Skin epidermis (tissue), 12 donors: ENCODE measurements at regions not wholly inside any gene's neighbourhood (a gene's known extent, or its start where the extent isn't known, plus 50 kb on each side); places are given as distances from the start of the nearest gene placed in this dataset.

Experiments
- H3K27ac ChIP-seq, 21 experiments: fragments of 200-600 bp; sonication (generic) in 11 of 21; one replicate each; pipeline ENCODE4 v1.5.0; 2020; ENCODE audit warnings: mild to moderate bottlenecking in 3 of 21, inconsistent platforms in 2 of 21, moderate library complexity in 2 of 21
- H3K4me3 ChIP-seq, 7 experiments: fragments of 200-600 bp; sonication (generic) in 2 of 7; one replicate each; pipeline ENCODE4 v1.5.0; 2020; ENCODE audit warnings: inconsistent platforms in 2 of 7, mild to moderate bottlenecking in 2 of 7, moderate library complexity in 1 of 7

GRCh38 chr9:13992138-13993088, 321.5 kb downstream of the NFIB start:
- Histone ChIP-seq H3K27ac (no peak overlapping the region), H3K4me3 (no peak overlapping the region)

GRCh38 chr9:13991395-13991794, 322.5 kb downstream of the NFIB start:
- H3K4me3 ChIP-seq, result no peak overlapping the region
- H3K27ac ChIP-seq, result no peak overlapping the region

DNA sequence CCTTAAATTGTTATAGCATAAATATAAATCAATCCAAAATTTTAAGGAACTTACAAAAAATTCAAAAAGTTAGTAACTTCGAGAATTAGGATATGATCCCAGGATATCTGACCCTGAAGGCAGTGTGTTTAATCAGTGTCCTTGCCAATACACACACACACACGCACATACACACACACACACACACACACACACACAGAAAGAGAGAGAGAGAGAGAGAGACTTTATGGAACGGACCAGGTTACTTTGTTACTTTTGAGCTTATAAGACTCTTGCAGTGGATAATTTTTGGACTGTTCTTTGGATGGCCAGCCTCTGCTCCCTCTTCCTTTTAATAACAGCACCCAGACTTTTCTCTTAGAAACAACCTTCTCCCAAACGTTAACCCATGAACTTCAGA, 322.9 kb downstream of the NFIB start:
- no peak overlapping the region for H3K4me3 ChIP-seq

DNA sequence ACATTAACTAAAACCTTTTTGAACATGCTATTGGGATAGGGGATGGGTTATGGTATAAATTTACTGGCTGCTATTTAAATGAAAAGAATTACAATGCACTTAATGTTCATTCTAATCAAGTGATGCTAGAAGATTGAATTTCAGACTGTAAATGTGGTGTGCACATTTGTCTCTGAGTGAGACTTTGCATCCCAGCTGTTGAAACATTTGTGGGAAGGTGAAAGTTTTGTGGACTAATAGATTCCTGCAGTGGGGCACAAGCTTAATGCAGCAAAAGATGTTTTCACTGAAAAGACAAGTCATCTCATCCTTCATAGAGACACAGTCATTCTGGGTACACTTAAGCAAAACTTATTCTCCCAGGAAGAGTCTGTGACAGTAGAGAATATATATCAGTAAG, 323.6 kb downstream of the NFIB start:
- H3K27ac ChIP-seq, result no peak overlapping the region
- H3K4me3 ChIP-seq, result no peak overlapping the region

More for the DNA sequence above, 322.9 kb downstream of the NFIB start:
- H3K27ac ChIP-seq, result no peak overlapping the region

DNA sequence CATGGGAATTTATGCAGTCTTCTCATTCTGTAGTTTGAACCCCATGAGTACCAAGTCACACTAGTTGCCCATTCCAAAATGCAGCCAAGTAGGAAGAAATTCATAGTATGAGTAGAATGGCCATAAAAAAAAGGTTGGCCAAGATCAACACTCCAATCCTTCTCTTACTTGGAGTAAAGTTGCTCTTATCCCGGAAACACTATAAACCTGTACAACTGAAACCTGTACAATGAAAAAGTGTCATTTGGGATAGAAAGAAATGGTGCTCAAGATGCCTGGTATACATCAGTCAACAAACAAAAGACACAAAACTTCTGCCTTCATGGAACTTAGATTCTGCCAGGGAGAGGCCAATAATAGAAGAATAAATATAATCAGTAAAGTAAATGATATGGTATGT, 325.0 kb downstream of the NFIB start:
- Histone ChIP-seq H3K27ac (no peak overlapping the region), H3K4me3 (no peak overlapping the region)

GRCh38 chr9:13983607-13984006, 330.3 kb downstream of the NFIB start:
- Histone ChIP-seq H3K27ac (no peak overlapping the region), H3K4me3 (no peak overlapping the region)

DNA sequence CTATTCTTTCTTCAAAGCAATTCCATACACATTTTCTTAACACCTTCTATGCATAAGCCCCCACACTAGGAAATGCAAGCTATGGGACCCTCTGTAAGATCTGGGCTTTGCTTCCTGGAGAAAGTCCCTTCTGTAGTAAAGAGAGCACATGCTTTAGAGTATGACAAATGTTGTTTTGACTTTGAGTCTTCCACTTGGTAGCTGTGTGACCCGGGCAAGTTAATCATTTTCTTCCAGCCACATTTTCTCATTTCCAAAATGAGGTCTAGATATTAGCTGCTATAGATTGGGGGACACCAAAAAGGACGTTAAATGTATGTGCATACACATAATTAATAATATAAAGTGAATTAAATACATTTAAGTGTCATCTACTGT, 334.0 kb downstream of the NFIB start:
- no peak overlapping the region for H3K27ac ChIP-seq

DNA sequence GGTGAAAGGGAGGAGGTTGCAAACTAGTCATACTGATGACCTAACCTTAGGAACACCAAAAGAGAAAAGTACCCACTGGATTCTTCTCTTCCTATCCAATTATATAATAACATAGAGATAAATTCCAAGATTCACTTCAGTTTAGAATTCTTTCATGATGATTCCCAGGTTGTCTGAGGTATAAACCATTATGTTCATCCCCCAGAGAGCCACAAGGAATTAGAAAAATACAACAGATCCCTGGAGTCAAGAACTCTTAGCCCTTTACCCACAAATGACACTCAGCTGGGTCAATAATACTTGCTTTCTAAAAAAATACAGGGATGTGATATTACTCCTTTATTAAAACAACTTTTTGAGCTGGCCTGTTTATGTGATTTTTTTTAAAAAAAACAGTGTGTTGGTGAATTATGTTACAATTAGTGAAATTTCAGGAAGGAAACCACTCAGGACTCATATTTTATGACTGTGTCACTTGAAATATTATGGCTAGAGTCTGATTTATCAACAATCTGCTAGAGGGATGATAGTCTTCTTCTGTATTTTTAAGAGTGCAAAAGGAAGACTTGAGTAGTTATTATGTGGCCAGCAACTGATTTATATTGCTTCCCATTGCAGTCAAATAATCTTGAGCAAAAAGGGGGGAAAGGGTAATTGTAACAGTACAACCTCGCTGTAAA, 338.2 kb downstream of the NFIB start:
- no peak overlapping the region for H3K4me3 ChIP-seq
- no peak overlapping the region for H3K27ac ChIP-seq

More for the DNA sequence above, 334.0 kb downstream of the NFIB start:
- no peak overlapping the region for H3K4me3 ChIP-seq

GRCh38 chr9:13974891-13975290, 339.1 kb downstream of the NFIB start:
- no peak overlapping the region for H3K4me3 ChIP-seq
- H3K27ac ChIP-seq, result no peak overlapping the region

DNA sequence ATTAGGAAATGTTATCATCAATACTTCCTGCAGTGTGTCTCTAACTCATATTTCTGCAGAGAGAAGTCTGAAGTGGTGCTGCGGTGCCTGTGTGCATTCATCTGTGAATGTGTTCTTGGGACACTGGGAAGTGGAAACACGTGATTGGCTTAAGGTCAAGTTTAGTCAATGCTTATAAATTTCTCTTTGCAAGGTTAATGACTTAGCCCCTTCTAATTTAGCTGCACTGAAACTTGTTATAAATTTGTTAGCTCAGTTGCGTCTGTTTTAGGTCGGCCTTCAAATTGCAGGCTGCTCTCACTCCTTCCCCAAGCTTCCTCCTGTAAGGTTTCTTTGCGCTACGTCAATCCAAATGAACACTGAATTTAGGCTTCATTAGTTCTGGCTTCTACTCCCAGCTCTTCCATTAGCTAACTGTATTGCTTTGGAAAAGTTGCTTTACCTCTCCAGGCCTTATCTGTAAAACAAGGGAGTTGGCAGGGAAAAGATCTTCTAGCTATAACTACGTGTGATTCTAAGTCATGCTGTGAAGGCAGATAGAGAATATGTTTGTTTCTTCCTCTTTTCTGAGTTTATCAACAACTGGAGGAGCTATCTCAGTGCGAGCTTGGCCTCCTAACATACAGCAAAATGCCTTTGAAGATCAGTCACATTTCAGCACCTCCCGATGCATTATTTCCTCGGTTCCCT, 341.8 kb downstream of the NFIB start:
- Histone ChIP-seq H3K27ac (no peak overlapping the region), H3K4me3 (no peak overlapping the region)

GRCh38 chr9:13971415-13971814, 342.5 kb downstream of the NFIB start:
- Histone ChIP-seq H3K27ac (no peak overlapping the region), H3K4me3 (no peak overlapping the region)

- H3K27ac ChIP-seq, result no peak overlapping the region
- H3K4me3 ChIP-seq, result no peak overlapping the region
Measured at GRCh38 chr9:13970426-13970825, 343.5 kb downstream of the NFIB start.

DNA sequence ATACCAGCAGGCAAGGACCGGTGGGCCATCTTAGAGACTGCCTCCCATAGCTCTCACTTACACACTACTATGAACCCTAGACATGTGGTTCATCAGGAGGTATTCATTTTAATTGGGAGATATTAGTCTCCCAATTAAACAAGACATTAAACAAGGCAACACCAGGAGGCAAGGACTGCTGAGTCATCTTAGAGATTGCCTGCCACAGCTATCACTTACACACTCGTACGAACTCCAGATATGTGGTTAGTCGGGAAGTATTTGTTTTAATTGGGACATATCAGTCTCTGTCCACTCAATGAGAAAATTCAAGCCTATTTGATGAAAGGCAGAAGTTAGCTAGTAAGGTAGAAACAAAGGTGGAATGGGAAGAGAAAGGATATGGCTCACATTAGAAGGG, 343.9 kb downstream of the NFIB start:
- Histone ChIP-seq H3K27ac (no peak overlapping the region), H3K4me3 (no peak overlapping the region)

DNA sequence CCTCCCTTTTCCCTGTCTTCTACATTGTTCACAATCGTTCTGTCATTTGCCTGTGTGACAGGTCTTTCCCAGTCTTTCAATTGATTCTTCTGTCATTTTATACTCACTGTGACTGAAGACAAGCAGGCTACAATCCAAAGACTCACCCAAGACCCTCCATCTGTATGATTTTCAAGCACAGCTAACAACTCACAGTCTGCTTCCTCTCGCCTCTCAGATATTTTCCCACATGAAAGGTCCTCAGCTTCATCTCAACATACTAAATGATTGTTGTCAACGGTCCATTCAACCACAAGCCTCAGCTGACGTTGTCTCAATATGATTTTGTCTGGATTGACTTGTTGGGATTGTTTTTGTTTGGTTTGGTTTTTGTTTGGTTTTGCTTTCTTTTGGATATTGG, 346.5 kb downstream of the NFIB start:
- Histone ChIP-seq H3K27ac (no peak overlapping the region), H3K4me3 (no peak overlapping the region)

- no peak overlapping the region for H3K4me3 ChIP-seq
Measured at GRCh38 chr9:13967011-13967410, 346.9 kb downstream of the NFIB start.

GRCh38 chr9:13963005-13963653, 350.8 kb downstream of the NFIB start:
- Histone ChIP-seq H3K4me3 (no peak overlapping the region), H3K27ac (no peak overlapping the region)

More at GRCh38 chr9:13967011-13967410, 346.9 kb downstream of the NFIB start:
- no peak overlapping the region for H3K27ac ChIP-seq

- H3K27ac ChIP-seq, result no peak overlapping the region
Measured at GRCh38 chr9:13962006-13962405, 351.9 kb downstream of the NFIB start.

GRCh38 chr9:13960011-13960765, 353.8 kb downstream of the NFIB start:
- Histone ChIP-seq H3K27ac (no peak overlapping the region), H3K4me3 (no peak overlapping the region)

More at GRCh38 chr9:13962006-13962405, 351.9 kb downstream of the NFIB start:
- no peak overlapping the region for H3K4me3 ChIP-seq

- H3K27ac ChIP-seq, result no peak overlapping the region
- no peak overlapping the region for H3K4me3 ChIP-seq
Measured at GRCh38 chr9:13958672-13959071, 355.3 kb downstream of the NFIB start.
